GM23338 (cell line): ENCODE measurements at regions not wholly inside any gene's neighbourhood (a gene's known extent, or its start where the extent isn't known, plus 50 kb on each side); places are given as distances from the start of the nearest gene placed in this dataset.

Source experiments
- ATAC-seq: fragments of 200-7000 bp; cut with Tn5 transposase; 3 replicates; pipeline ENCODE4 v1.9.1; 2020
- DNase-seq: peaks from one replicate; pipeline ENCODE4 v3.0.0-alpha.2; 2015; ENCODE audit warnings: low spot score
- H2AFZ ChIP-seq: fragments of 200-600 bp; sonication (generic); 2 replicates; pipeline ENCODE4 v1.8.0; 2016; ENCODE audit warnings: antibody characterized with exemption, mild to moderate bottlenecking, moderate library complexity
- H3F3A ChIP-seq: fragments of 200-600 bp; sonication (generic); replicated peaks from 2 replicates; pipeline ENCODE4 v1.8.0; 2017; ENCODE audit warnings: antibody characterized with exemption, mixed run types, low read depth
- H3K27ac ChIP-seq: fragments of 200-600 bp; sonication (generic); 2 replicates; pipeline ENCODE4 v1.6.1; 2016; ENCODE audit warnings: low read depth
- H3K27me3 ChIP-seq: fragments of 200-600 bp; sonication (generic); 2 replicates; pipeline ENCODE4 v1.8.0; 2016; ENCODE audit warnings: mild to moderate bottlenecking, mixed run types, moderate library complexity; ENCODE audit not compliant: insufficient read depth
- H3K36me3 ChIP-seq: fragments of 200-600 bp; sonication (generic); 2 replicates; pipeline ENCODE4 v1.8.0; 2016; ENCODE audit warnings: mild to moderate bottlenecking; ENCODE audit not compliant: insufficient read depth
- H3K4me1 ChIP-seq: fragments of 200-600 bp; sonication (generic); 2 replicates; pipeline ENCODE4 v1.8.0; 2016; ENCODE audit warnings: mild to moderate bottlenecking, moderate library complexity; ENCODE audit not compliant: insufficient read depth
- H3K4me2 ChIP-seq: fragments of 200-600 bp; sonication (generic); 2 replicates; pipeline ENCODE4 v1.7.1; 2017; ENCODE audit warnings: mixed run types
- H3K4me3 ChIP-seq: fragments of 200-600 bp; sonication (generic); 2 replicates; pipeline ENCODE4 v1.6.1; 2016; ENCODE audit warnings: mixed run types
- H3K79me2 ChIP-seq: fragments of 200-600 bp; sonication (generic); replicated peaks from 2 replicates; pipeline ENCODE4 v1.8.0; 2017; ENCODE audit warnings: mild to moderate bottlenecking; ENCODE audit not compliant: insufficient read depth
- H3K9me2 ChIP-seq: fragments of 200-600 bp; sonication (generic); 2 replicates; pipeline ENCODE4 v1.8.0; 2017; ENCODE audit not compliant: insufficient read depth
- H4K20me1 ChIP-seq: fragments of 200-600 bp; sonication (generic); replicated peaks from 2 replicates; pipeline ENCODE4 v1.8.0; 2017; ENCODE audit warnings: mild to moderate bottlenecking; ENCODE audit not compliant: insufficient read depth
- H3K27ac Mint-ChIP-seq: 2 replicates; pipeline ENCODE4 v1.8.0; 2020; ENCODE audit warnings: inconsistent platforms, mild to moderate bottlenecking, moderate library complexity, mixed read lengths
- H3K27me3 Mint-ChIP-seq: 3 replicates; pipeline ENCODE4 v1.8.0; 2022; ENCODE audit warnings: low read depth, mild to moderate bottlenecking, moderate library complexity, mixed read lengths, inconsistent platforms; ENCODE audit not compliant: insufficient read depth, poor library complexity
- H3K36me3 Mint-ChIP-seq: 3 replicates; pipeline ENCODE4 v1.8.0; 2021; ENCODE audit warnings: low read depth, mild to moderate bottlenecking, inconsistent platforms, moderate library complexity, mixed read lengths
- H3K4me1 Mint-ChIP-seq: 3 replicates; pipeline ENCODE4 v1.8.0; 2020; ENCODE audit warnings: mild to moderate bottlenecking, inconsistent platforms, mixed read lengths
- H3K4me3 Mint-ChIP-seq: 3 replicates; pipeline ENCODE4 v1.8.0; 2021; ENCODE audit warnings: moderate library complexity, mild to moderate bottlenecking, inconsistent platforms, mixed read lengths
- H3K9me3 Mint-ChIP-seq: 3 replicates; pipeline ENCODE4 v1.8.0; 2020; ENCODE audit warnings: moderate library complexity, mild to moderate bottlenecking, inconsistent platforms, mixed read lengths
- CREB1 ChIP-seq: fragments of 250-450 bp; sonication (Bioruptor Pico); IDR thresholded peaks from 2 replicates; pipeline ENCODE4 v1.5.0; 2020; ENCODE audit warnings: low read depth, mild to moderate bottlenecking, moderate library complexity
- ETS1 ChIP-seq: IDR thresholded peaks from 2 replicates; pipeline ENCODE4 v1.6.1; 2016; ENCODE audit warnings: antibody characterized with exemption
- EZH2 ChIP-seq: fragments of 200-600 bp; sonication (generic); IDR thresholded peaks from one replicate; pipeline ENCODE4 v1.8.0; 2017; ENCODE audit warnings: antibody characterized with exemption, mild to moderate bottlenecking, low read depth; ENCODE audit not compliant: unreplicated experiment
- POLR2AphosphoS5 ChIP-seq: IDR thresholded peaks from 2 replicates; pipeline ENCODE4 v1.6.1; 2016; ENCODE audit warnings: antibody characterized with exemption, low read depth
- REST ChIP-seq: IDR thresholded peaks from one replicate; pipeline ENCODE4 v1.6.1; 2018; ENCODE audit warnings: antibody characterized with exemption; ENCODE audit not compliant: unreplicated experiment
- ZNF114 ChIP-seq: fragments of 250-450 bp; sonication (Bioruptor Pico); IDR thresholded peaks from 2 replicates; pipeline ENCODE4 v1.5.0; 2020; ENCODE audit warnings: mild to moderate bottlenecking, moderate library complexity
- ZNF331 ChIP-seq: fragments of 250-450 bp; sonication (Bioruptor Pico); IDR thresholded peaks from 2 replicates; pipeline ENCODE4 v1.5.0; 2020; ENCODE audit warnings: low read depth, mild to moderate bottlenecking, moderate library complexity
- ZNF462 ChIP-seq: fragments of 250-450 bp; sonication (Bioruptor Pico); IDR thresholded peaks from 2 replicates; pipeline ENCODE4 v1.5.0; 2020; ENCODE audit warnings: mild to moderate bottlenecking, moderate library complexity

DNA sequence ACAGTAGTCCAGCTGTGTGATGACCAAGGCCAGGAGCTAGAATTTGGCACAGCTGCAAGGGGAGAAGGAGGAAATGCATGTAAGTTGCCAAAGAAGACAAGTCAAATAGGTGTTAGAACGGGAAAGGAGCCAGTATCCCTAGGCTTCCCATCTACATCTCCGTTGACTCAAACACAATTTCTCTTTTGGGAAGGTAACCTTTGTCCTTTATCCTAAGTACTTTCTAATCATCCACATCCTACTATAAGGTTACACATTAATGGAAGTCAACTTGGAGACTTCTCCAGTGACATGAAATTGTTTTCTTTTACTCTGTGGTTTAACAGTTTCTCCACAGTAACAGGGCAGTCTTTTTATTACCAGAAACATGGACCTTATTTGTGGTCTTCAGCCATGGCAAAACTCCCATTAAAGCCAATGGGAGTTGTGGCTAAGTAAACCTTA, 620.0 kb downstream of the ANKRD50 start:
- no peak for DNase-seq
- no peaks in the 10 kb centered on the region for H3K27me3 ChIP-seq
- no peaks in the 10 kb centered on the region for H3K4me1 ChIP-seq
- no peaks in the 10 kb centered on the region for H3K79me2 ChIP-seq
- Mint-ChIP-seq H3K36me3 (no peaks in the 10 kb centered on the region), H3K9me3 (no peaks in the 10 kb centered on the region), H3K27me3 (no peaks in the 10 kb centered on the region), H3K4me1 (peaks cover 6% of the 10 kb centered on the region; the same call in 2 of the 3 replicates), H3K4me3 (no peak overlapping the region), H3K27ac (no peak overlapping the region)
- TF ChIP-seq POLR2AphosphoS5 (no peak), CREB1 (no peak), ZNF462 (CRISPR knock-in tag) (no peak), ZNF114 (CRISPR knock-in tag) (no peak)
- no peak overlapping the region for H3K4me3 ChIP-seq
- no peaks in the 10 kb centered on the region for H3F3A ChIP-seq
- no peak for ATAC-seq
- H3K36me3 ChIP-seq, result no peaks in the 10 kb centered on the region
- H4K20me1 ChIP-seq, result no peaks in the 10 kb centered on the region
- H2AFZ ChIP-seq, result no peak overlapping the region
- no peak overlapping the region for H3K27ac ChIP-seq
- no peak overlapping the region for H3K4me2 ChIP-seq
- H3K9me2 ChIP-seq, result no peaks in the 10 kb centered on the region

GRCh38 chr4:124095621-124096020, 616.9 kb downstream of the ANKRD50 start:
- Mint-ChIP-seq H3K4me3 (no peak overlapping the region), H3K36me3 (no peaks in the 10 kb centered on the region), H3K9me3 (no peaks in the 10 kb centered on the region), H3K27ac (no peak overlapping the region), H3K27me3 (no peaks in the 10 kb centered on the region), H3K4me1 (peaks cover 4% of the 10 kb centered on the region; the same call in 2 of the 3 replicates)
- Histone ChIP-seq H3K4me3 (no peak overlapping the region), H3K4me2 (no peak overlapping the region), H4K20me1 (no peaks in the 10 kb centered on the region), H3K27me3 (no peaks in the 10 kb centered on the region), H3K9me2 (no peaks in the 10 kb centered on the region), H3K79me2 (no peaks in the 10 kb centered on the region), H3F3A (no peaks in the 10 kb centered on the region), H3K36me3 (no peaks in the 10 kb centered on the region), H2AFZ (no peak overlapping the region), H3K4me1 (no peaks in the 10 kb centered on the region), H3K27ac (no peak overlapping the region)
- ATAC-seq (no peak), DNase-seq (no peak)
- TF ChIP-seq EZH2, result no peak
- TF ChIP-seq ZNF331, result no peak
- TF ChIP-seq REST, result no peak
- no peak for TF ChIP-seq ETS1
